Pulmonary artery endothelial cell (primary cell): ENCODE measurements at regions not wholly inside any gene's neighbourhood (a gene's known extent, or its start where the extent isn't known, plus 50 kb on each side); places are given as distances from the start of the nearest gene placed in this dataset.

ENCODE experiments used
- DNase-seq: peaks from one replicate; pipeline ENCODE4 v3.0.0-alpha.2; 2011; ENCODE audit warnings: low read depth, low spot score

- DNase-seq = no peak
Observed at GRCh38 chr12:124371970-124372555, 77.2 kb downstream of the RFLNA start.

GRCh38 chr12:124371366-124371765 lies 76.5 kb downstream of the RFLNA start:
- no peak for DNase-seq

- no peak for DNase-seq
Observed at GRCh38 chr12:124370851-124371250, 76.0 kb downstream of the RFLNA start.

- DNase-seq = no peak
Observed at GRCh38 chr12:124370384-124370783, 75.5 kb downstream of the RFLNA start.

GRCh38 chr12:124369827-124370378 lies 75.0 kb downstream of the RFLNA start:
- DNase-seq = no peak

GRCh38 chr12:124369055-124369826 lies 74.3 kb downstream of the RFLNA start:
- DNase-seq = peak; percentile 75

- no peak for DNase-seq
Observed at GRCh38 chr12:124368421-124369032, 73.6 kb downstream of the RFLNA start.

GRCh38 chr12:124365726-124366430 lies 71.0 kb downstream of the RFLNA start:
- no peak for DNase-seq
